HepG2 (cell line): ENCODE measurements at regions not wholly inside any gene's neighbourhood (a gene's known extent, or its start where the extent isn't known, plus 50 kb on each side); places are given as distances from the start of the nearest gene placed in this dataset.

Source experiments
- CEBPB ChIP-seq: IDR thresholded peaks from 2 replicates; pipeline ENCODE4 v1.6.1; 2011; ENCODE audit warnings: low read depth, low read length, improper control_type of control experiment, borderline replicate concordance
- FIP1L1 ChIP-seq: fragments of 200-400 bp; formaldehyde crosslinking; IDR thresholded peaks from 2 replicates; pipeline ENCODE4 v1.6.1; 2018; ENCODE audit warnings: low read depth, mild to moderate bottlenecking, low read length, moderate library complexity, borderline replicate concordance; ENCODE audit not compliant: insufficient read depth
- PTBP1 ChIP-seq: fragments of 200-400 bp; formaldehyde crosslinking; IDR thresholded peaks from 2 replicates; pipeline ENCODE4 v1.6.1; 2018; ENCODE audit warnings: low read length, low read depth; ENCODE audit not compliant: poor library complexity, severe bottlenecking
- RAD21 ChIP-seq: fragments of 450-650 bp; formaldehyde crosslinking; IDR thresholded peaks from 2 replicates; pipeline ENCODE4 v1.5.0; 2020; ENCODE audit warnings: mild to moderate bottlenecking
- SCMH1 ChIP-seq: sonication (generic); formaldehyde crosslinking; IDR thresholded peaks from 2 replicates; pipeline ENCODE4 v1.9.0; 2021; ENCODE audit warnings: missing genetic modification reagents, mild to moderate bottlenecking, borderline replicate concordance
- SMC3 ChIP-seq: IDR thresholded peaks from 2 replicates; pipeline ENCODE4 v1.6.1; 2011; ENCODE audit warnings: low read length, improper control_type of control experiment
- ZNF543 ChIP-seq: sonication (generic); formaldehyde crosslinking; IDR thresholded peaks from 2 replicates; pipeline ENCODE4 v1.4.0; 2020; ENCODE audit warnings: mild to moderate bottlenecking, missing genetic modification reagents
- ZZZ3 ChIP-seq: sonication (generic); formaldehyde crosslinking; IDR thresholded peaks from 2 replicates; pipeline ENCODE4 v1.4.0; 2020; ENCODE audit warnings: missing genetic modification reagents, mild to moderate bottlenecking, borderline replicate concordance
- TF ChIP-seq, protein P1 (sequence below), 2 experiments: fragments of 450-650 bp in 1 of 2; sonication (generic) in 1 of 2; formaldehyde crosslinking; IDR thresholded peaks; 2 replicates each; pipeline versions ENCODE4 v1.5.0 to v1.8.0; 2020 to 2022; ENCODE audit warnings: mild to moderate bottlenecking in 1 of 2, missing genetic modification reagents in 1 of 2
- TF ChIP-seq, protein P2 (sequence below): IDR thresholded peaks from 2 replicates; pipeline ENCODE4 v1.6.1; 2016; ENCODE audit warnings: low read depth
- TF ChIP-seq, protein P3 (sequence below): sonication (generic); formaldehyde crosslinking; IDR thresholded peaks from 2 replicates; pipeline ENCODE4 v1.5.0; 2020; ENCODE audit warnings: mild to moderate bottlenecking, missing genetic modification reagents, moderate library complexity
- TF ChIP-seq, protein P4 (sequence below): sonication (generic); formaldehyde crosslinking; IDR thresholded peaks from 2 replicates; pipeline ENCODE4 v1.4.0; 2020; ENCODE audit warnings: missing genetic modification reagents

DNA sequence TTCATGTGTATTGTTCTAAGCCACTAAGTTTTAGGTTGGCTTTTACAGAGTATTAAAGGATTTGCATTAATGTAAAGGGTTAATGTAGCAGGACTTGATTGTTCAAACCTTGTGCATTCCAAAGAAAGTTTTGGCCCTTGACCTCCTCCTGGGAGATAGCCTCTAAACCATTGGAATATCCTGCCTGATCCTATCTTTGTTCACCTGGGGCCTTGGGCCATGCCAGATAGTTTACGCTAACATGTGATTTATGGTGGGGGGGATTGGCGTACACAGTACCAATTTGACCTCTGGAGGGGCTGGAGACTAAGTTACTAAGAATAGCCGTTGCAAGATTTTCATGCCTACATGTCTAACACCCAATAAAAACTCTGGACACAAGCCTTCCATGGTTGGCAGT is 1002.7 kb upstream of the PABPC4L start:
- TF ChIP-seq CEBPB (no peak), SCMH1 (no peak), SMC3 (no peak), ZNF543 (no peak), RAD21 (CRISPR knock-in tag) (no peak), ZZZ3 (CRISPR knock-in tag) (no peak), FIP1L1 (no peak), PTBP1 (no peak)
- TF ChIP-seq, protein P1, sequence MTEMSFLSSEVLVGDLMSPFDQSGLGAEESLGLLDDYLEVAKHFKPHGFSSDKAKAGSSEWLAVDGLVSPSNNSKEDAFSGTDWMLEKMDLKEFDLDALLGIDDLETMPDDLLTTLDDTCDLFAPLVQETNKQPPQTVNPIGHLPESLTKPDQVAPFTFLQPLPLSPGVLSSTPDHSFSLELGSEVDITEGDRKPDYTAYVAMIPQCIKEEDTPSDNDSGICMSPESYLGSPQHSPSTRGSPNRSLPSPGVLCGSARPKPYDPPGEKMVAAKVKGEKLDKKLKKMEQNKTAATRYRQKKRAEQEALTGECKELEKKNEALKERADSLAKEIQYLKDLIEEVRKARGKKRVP (CRISPR knock-in tag; IDR thresholded peaks at IDR 0.05) = no peak
- TF ChIP-seq, protein P2, sequence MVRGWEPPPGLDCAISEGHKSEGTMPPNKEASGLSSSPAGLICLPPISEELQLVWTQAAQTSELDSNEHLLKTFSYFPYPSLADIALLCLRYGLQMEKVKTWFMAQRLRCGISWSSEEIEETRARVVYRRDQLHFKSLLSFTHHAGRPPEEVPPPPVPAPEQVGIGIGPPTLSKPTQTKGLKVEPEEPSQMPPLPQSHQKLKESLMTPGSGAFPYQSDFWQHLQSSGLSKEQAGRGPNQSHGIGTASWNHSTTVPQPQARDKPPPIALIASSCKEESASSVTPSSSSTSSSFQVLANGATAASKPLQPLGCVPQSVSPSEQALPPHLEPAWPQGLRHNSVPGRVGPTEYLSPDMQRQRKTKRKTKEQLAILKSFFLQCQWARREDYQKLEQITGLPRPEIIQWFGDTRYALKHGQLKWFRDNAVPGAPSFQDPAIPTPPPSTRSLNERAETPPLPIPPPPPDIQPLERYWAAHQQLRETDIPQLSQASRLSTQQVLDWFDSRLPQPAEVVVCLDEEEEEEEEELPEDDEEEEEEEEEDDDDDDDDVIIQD (CRISPR knock-in tag) = no peak
- TF ChIP-seq, protein P3, sequence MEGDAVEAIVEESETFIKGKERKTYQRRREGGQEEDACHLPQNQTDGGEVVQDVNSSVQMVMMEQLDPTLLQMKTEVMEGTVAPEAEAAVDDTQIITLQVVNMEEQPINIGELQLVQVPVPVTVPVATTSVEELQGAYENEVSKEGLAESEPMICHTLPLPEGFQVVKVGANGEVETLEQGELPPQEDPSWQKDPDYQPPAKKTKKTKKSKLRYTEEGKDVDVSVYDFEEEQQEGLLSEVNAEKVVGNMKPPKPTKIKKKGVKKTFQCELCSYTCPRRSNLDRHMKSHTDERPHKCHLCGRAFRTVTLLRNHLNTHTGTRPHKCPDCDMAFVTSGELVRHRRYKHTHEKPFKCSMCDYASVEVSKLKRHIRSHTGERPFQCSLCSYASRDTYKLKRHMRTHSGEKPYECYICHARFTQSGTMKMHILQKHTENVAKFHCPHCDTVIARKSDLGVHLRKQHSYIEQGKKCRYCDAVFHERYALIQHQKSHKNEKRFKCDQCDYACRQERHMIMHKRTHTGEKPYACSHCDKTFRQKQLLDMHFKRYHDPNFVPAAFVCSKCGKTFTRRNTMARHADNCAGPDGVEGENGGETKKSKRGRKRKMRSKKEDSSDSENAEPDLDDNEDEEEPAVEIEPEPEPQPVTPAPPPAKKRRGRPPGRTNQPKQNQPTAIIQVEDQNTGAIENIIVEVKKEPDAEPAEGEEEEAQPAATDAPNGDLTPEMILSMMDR (CRISPR knock-in tag) = no peak
- TF ChIP-seq, protein P4, sequence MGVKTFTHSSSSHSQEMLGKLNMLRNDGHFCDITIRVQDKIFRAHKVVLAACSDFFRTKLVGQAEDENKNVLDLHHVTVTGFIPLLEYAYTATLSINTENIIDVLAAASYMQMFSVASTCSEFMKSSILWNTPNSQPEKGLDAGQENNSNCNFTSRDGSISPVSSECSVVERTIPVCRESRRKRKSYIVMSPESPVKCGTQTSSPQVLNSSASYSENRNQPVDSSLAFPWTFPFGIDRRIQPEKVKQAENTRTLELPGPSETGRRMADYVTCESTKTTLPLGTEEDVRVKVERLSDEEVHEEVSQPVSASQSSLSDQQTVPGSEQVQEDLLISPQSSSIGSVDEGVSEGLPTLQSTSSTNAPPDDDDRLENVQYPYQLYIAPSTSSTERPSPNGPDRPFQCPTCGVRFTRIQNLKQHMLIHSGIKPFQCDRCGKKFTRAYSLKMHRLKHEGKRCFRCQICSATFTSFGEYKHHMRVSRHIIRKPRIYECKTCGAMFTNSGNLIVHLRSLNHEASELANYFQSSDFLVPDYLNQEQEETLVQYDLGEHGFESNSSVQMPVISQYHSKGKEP = no peak
